B cell (primary cell): ENCODE measurements at regions not wholly inside any gene's neighbourhood (a gene's known extent, or its start where the extent isn't known, plus 50 kb on each side); places are given as distances from the start of the nearest gene placed in this dataset.

ENCODE experiments used
- ATAC-seq: fragments of 200-7000 bp; cut with Tn5 transposase; one replicate; pipeline ENCODE4 v1.10.0; 2021; ENCODE audit warnings: low read depth, mild to moderate bottlenecking, moderate number of reproducible peaks, moderate library complexity
- CTCF ChIA-PET: fragments of 350-600 bp; sonication (Branson Sonifier 250); formaldehyde crosslinking; loops from one replicate; lab custom pipeline; 2021; ENCODE audit warnings: antibody characterized with exemption, inconsistent platforms; lab: Charles Lee
- POLR2A ChIA-PET: fragments of 350-600 bp; sonication (Branson Sonifier 250); formaldehyde crosslinking; loops from one replicate; lab custom pipeline; 2021; ENCODE audit warnings: antibody characterized with exemption; lab: Charles Lee
- DNase-seq: peaks from one replicate; pipeline ENCODE4 v3.0.0; 2013
- H2AFZ ChIP-seq: 2 replicates; pipeline ENCODE4 v1.6.1; 2012; ENCODE audit warnings: mild to moderate bottlenecking, low read depth, low read length; ENCODE audit not compliant: insufficient read depth, poor library complexity, severe bottlenecking
- H3K27ac ChIP-seq, 2 donors: 1 replicate in 1 of 2; 2 replicates in 1 of 2; pipeline ENCODE4 v1.5.1; 2012 to 2013; ENCODE audit warnings: low read length in 2 of 2, mild to moderate bottlenecking in 2 of 2, moderate library complexity in 1 of 2
- H3K27me3 ChIP-seq, 4 experiments: fragments of 200-600 bp in 1 of 4; sonication (generic) in 1 of 4; replicated peaks in 1 of 4; 1 replicate in 2 of 4; 2 replicates in 2 of 4; pipeline versions ENCODE4 v1.6.1 to v1.7.0; 2013 to 2016; ENCODE audit warnings: low read length in 3 of 4, mild to moderate bottlenecking in 2 of 4, mixed read lengths in 1 of 4, moderate library complexity in 1 of 4; ENCODE audit not compliant: insufficient read depth in 4 of 4, control insufficient read depth in 3 of 4; ENCODE audit errors: control extremely low read depth in 1 of 4
- H3K36me3 ChIP-seq, 2 experiments: replicated peaks in 1 of 2; 1 replicate in 1 of 2; 2 replicates in 1 of 2; pipeline versions ENCODE4 v1.6.1 to v1.7.1; 2013; ENCODE audit warnings: low read length in 1 of 2; ENCODE audit not compliant: insufficient read depth in 2 of 2, control insufficient read depth in 1 of 2; ENCODE audit errors: control extremely low read depth in 1 of 2, extremely low read depth in 1 of 2
- H3K4me1 ChIP-seq, 2 donors: fragments of 200-600 bp in 1 of 2; sonication (generic) in 1 of 2; 1 replicate in 1 of 2; 2 replicates in 1 of 2; pipeline versions ENCODE4 v1.5.1 to v1.6.1; 2013 to 2017; ENCODE audit warnings: low read length in 2 of 2; ENCODE audit not compliant: control insufficient read depth in 2 of 2, insufficient read depth in 2 of 2
- H3K4me2 ChIP-seq: replicated peaks from 2 replicates; pipeline ENCODE3; 2012; ENCODE audit warnings: mild to moderate bottlenecking, low read depth, low read length; ENCODE audit not compliant: poor library complexity, severe bottlenecking
- H3K4me3 ChIP-seq, 5 experiments: fragments of 200-600 bp in 1 of 5; sonication (generic) in 1 of 5; 1 replicate in 3 of 5; 2 replicates in 2 of 5; pipeline versions ENCODE4 v1.5.1 to v1.7.0; 2011 to 2016; ENCODE audit warnings: low read length in 4 of 5, mild to moderate bottlenecking in 4 of 5, low read depth in 2 of 5, control low read depth in 1 of 5, moderate library complexity in 1 of 5; ENCODE audit not compliant: insufficient read depth in 1 of 5; ENCODE audit errors: control extremely low read depth in 1 of 5, extremely low read depth in 1 of 5
- H3K79me2 ChIP-seq: fragments of 200-600 bp; sonication (generic); one replicate; pipeline ENCODE4 v1.6.0; 2016; ENCODE audit warnings: low read length; ENCODE audit not compliant: control insufficient read depth, insufficient read depth
- H3K9ac ChIP-seq: fragments of 200-600 bp; sonication (generic); 2 replicates; pipeline ENCODE4 v1.6.1; 2017; ENCODE audit warnings: mild to moderate bottlenecking, low read length, moderate library complexity
- H3K9me3 ChIP-seq, 3 donors: one replicate each; pipeline versions ENCODE4 v1.6.1 to v1.7.1; 2013; ENCODE audit warnings: low read length in 2 of 3; ENCODE audit not compliant: control insufficient read depth in 2 of 3, insufficient read depth in 1 of 3; ENCODE audit errors: control extremely low read depth in 1 of 3
- H4K20me1 ChIP-seq: 2 replicates; pipeline ENCODE4 v1.6.0; 2012; ENCODE audit warnings: mild to moderate bottlenecking, low read length; ENCODE audit not compliant: insufficient read depth, control insufficient read depth, poor library complexity, severe bottlenecking
- H3K27ac Mint-ChIP-seq: one replicate; pipeline ENCODE4 v1.8.0; 2021; ENCODE audit warnings: mixed read lengths
- H3K27me3 Mint-ChIP-seq: one replicate; pipeline ENCODE4 v1.8.0; 2021; ENCODE audit warnings: mixed read lengths
- H3K4me1 Mint-ChIP-seq: one replicate; pipeline ENCODE4 v1.8.0; 2021; ENCODE audit warnings: mixed read lengths
- H3K4me3 Mint-ChIP-seq: one replicate; pipeline ENCODE4 v1.8.0; 2021; ENCODE audit warnings: mixed read lengths
- H3K9me3 Mint-ChIP-seq: one replicate; pipeline ENCODE4 v1.8.0; 2022; ENCODE audit warnings: mixed read lengths; ENCODE audit not compliant: insufficient read depth
- EZH2 ChIP-seq: IDR thresholded peaks from 2 replicates; pipeline ENCODE4 v1.6.1; 2012; ENCODE audit warnings: borderline replicate concordance, low read depth, mild to moderate bottlenecking, moderate library complexity, low read length; ENCODE audit not compliant: insufficient read depth, poor library complexity, severe bottlenecking
- WGBS: methylation state at CpG from one replicate; pipeline ENCODE4 v1.1.5; 2013; ENCODE audit warnings: missing lambda C conversion rate; ENCODE audit not compliant: insufficient coverage; 5-methylcytosine and 5-hydroxymethylcytosine counted together
- intact Hi-C: fragments of 100-400 bp; cut with micrococcal nuclease; formaldehyde crosslinking; loops from one replicate; pipeline ENCODE4 v1.10.0; 2022
- TF ChIP-seq, protein P1 (sequence below): fragments of 200-600 bp; IDR thresholded peaks from one replicate; pipeline ENCODE4 v1.8.0; 2022; ENCODE audit warnings: antibody characterized with exemption, mild to moderate bottlenecking

DNA sequence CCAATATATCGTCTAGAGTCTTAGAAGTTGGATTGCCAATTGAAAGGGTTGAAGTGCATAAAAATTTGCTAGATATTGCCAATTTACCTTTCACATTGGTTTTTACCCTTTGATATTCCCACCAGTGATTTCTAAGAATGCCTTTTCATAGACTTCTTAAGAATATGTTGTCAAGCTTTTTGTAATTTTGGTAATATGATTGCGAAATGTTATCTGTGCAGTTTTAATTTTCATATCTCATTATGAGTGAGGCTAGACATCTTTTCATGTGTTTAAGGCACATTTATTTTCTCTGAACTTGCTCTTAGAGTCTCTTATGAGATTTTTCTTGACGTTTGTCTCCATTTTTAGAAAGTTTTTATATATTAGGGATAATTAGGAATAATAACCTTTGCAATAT, 567.2 kb downstream of the CCSER2 start:
- ATAC-seq (no peak), DNase-seq (no peak)
- H3K4me2 ChIP-seq: no peak overlapping the region
- H3K27ac ChIP-seq: no peak overlapping the region
- ChIA-PET CTCF (no interaction called here), POLR2A (no interaction called here)
- no peaks in the 10 kb centered on the region for H4K20me1 ChIP-seq
- H3K79me2 ChIP-seq: no peaks in the 10 kb centered on the region
- H3K4me1 Mint-ChIP-seq: no peaks in the 10 kb centered on the region
- no peaks in the 10 kb centered on the region for H3K27me3 Mint-ChIP-seq
- no peaks in the 10 kb centered on the region for H3K9me3 Mint-ChIP-seq
- H3K4me3 Mint-ChIP-seq: no peak overlapping the region
- no peak overlapping the region for H3K27ac Mint-ChIP-seq
- TF ChIP-seq EZH2: no peak
- TF ChIP-seq, protein P1, sequence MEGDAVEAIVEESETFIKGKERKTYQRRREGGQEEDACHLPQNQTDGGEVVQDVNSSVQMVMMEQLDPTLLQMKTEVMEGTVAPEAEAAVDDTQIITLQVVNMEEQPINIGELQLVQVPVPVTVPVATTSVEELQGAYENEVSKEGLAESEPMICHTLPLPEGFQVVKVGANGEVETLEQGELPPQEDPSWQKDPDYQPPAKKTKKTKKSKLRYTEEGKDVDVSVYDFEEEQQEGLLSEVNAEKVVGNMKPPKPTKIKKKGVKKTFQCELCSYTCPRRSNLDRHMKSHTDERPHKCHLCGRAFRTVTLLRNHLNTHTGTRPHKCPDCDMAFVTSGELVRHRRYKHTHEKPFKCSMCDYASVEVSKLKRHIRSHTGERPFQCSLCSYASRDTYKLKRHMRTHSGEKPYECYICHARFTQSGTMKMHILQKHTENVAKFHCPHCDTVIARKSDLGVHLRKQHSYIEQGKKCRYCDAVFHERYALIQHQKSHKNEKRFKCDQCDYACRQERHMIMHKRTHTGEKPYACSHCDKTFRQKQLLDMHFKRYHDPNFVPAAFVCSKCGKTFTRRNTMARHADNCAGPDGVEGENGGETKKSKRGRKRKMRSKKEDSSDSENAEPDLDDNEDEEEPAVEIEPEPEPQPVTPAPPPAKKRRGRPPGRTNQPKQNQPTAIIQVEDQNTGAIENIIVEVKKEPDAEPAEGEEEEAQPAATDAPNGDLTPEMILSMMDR: no peak
- WGBS: no CpG with 5 or more reads among the region's 3 CpGs
- intact Hi-C loops: no loop called here
- H3K4me3 ChIP-seq: no peak overlapping the region
- no peaks in the 10 kb centered on the region for H3K4me1 ChIP-seq
- H3K27me3 ChIP-seq: no peaks in the 10 kb centered on the region
- H3K9me3 ChIP-seq: no peaks in the 10 kb centered on the region
- H3K9ac ChIP-seq: no peak overlapping the region
- no peaks in the 10 kb centered on the region for H3K36me3 ChIP-seq
- H2AFZ ChIP-seq: no peak overlapping the region

DNA sequence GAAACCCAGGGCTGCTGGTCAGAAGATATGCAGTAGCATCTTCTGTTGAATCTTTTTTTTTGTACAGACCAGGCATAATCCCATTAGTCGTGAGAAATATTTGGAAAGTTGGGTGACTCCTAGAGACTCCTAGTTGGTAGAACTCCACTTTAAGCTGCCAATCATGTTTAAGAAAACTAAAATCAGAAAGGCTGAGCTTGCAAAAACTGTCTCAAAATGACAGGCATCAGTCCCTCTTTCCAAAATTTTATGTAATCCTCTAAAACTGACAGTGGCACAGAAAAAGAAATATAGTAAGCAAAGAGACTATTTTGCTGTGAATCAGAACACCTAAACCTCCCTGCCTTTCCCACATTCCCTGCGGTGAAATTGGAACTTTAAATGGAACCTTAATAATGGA, 568.5 kb downstream of the CCSER2 start:
- no CpG with 5 or more reads among the region's 2 CpGs for WGBS
- no peak overlapping the region for H3K4me3 Mint-ChIP-seq
- POLR2A ChIA-PET: no interaction called here

More for the DNA sequence above, 568.5 kb downstream of the CCSER2 start:
- TF ChIP-seq, protein P1: no peak
- TF ChIP-seq EZH2: no peak
- H3K27ac Mint-ChIP-seq: no peak overlapping the region
- Histone ChIP-seq H3K79me2 (no peaks in the 10 kb centered on the region), H3K27ac (no peak overlapping the region), H3K4me2 (no peak overlapping the region), H3K4me3 (no peak overlapping the region), H3K36me3 (no peaks in the 10 kb centered on the region), H3K4me1 (no peaks in the 10 kb centered on the region), H4K20me1 (no peaks in the 10 kb centered on the region), H3K27me3 (no peaks in the 10 kb centered on the region), H3K9me3 (no peaks in the 10 kb centered on the region), H2AFZ (no peak overlapping the region), H3K9ac (no peak overlapping the region)
- no peaks in the 10 kb centered on the region for H3K9me3 Mint-ChIP-seq
- DNase-seq: no peak
- no peaks in the 10 kb centered on the region for H3K4me1 Mint-ChIP-seq
- no peak for ATAC-seq
- intact Hi-C loops: no loop called here
- CTCF ChIA-PET: no interaction called here
- H3K27me3 Mint-ChIP-seq: no peaks in the 10 kb centered on the region
